GM06990 (cell line): ENCODE measurements at regions not wholly inside any gene's neighbourhood (a gene's known extent, or its start where the extent isn't known, plus 50 kb on each side); places are given as distances from the start of the nearest gene placed in this dataset.

ENCODE experiments used
- DNase-seq: peaks from one replicate; pipeline ENCODE4 v3.0.0-alpha.2; 2011; ENCODE audit not compliant: insufficient read length; ENCODE audit errors: extremely low read depth
- H3K27me3 ChIP-seq: replicated peaks from 2 replicates; pipeline ENCODE4 v1.6.0; 2011; ENCODE audit warnings: low read length; ENCODE audit not compliant: control insufficient read depth, insufficient read depth
- H3K36me3 ChIP-seq: 2 replicates; pipeline ENCODE4 v1.5.1; 2011; ENCODE audit warnings: low read length; ENCODE audit not compliant: control insufficient read depth, insufficient read depth
- H3K4me3 ChIP-seq: replicated peaks from 2 replicates; pipeline ENCODE4 v1.5.1; 2011; ENCODE audit warnings: low read depth, mild to moderate bottlenecking, control low read depth, low read length
- TF ChIP-seq, protein P1 (sequence below): IDR thresholded peaks from 2 replicates; pipeline ENCODE4 v1.5.1; 2011; ENCODE audit warnings: low read length, control low read depth, mild to moderate bottlenecking, inconsistent platforms; ENCODE audit not compliant: insufficient read depth, poor library complexity, severe bottlenecking

DNA sequence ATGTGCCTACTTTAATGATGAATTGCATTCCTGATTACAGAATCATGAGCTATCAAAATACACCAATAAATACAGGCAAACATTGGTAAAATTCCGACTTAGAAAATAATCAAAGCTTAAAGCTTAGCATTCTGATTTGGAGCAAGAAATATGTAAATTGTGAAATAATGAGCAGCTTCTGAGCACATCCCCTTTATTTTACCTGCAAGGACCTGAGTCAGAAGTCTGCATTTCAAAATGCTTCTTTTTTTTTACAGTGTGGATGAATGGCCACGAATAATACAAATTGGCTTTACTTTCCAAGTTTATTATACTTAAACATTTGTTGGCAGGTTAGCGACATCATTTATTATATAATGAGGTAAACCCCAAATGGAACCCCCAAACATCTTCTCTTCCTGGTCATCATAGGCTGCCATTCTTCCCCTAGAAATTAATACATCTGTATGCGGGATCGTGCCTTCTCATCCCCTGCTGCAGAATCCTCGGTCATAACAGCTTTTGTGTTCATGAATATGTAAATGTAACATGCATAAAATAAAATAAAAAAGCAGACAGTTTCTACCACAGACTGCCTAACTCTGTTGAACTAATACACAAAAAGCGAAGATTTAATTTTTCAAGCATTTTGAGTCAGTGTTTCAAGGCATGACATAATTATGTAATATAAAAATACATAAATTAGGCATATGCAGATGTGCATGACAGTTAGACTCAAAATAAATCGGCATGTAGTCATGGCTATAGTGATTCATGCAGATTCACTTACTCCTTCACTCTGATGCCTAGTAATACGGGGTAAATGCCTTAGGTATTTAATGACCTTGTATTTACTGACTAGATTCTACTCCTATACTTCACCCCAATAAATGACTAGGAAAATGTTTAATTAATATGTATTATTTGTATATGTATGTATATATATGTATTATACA, 339.7 kb downstream of the USP25 start:
- no peak for DNase-seq
- Histone ChIP-seq H3K27me3 (no peaks in the 10 kb centered on the region), H3K4me3 (no peak overlapping the region), H3K36me3 (no peaks in the 10 kb centered on the region)
- TF ChIP-seq, protein P1, sequence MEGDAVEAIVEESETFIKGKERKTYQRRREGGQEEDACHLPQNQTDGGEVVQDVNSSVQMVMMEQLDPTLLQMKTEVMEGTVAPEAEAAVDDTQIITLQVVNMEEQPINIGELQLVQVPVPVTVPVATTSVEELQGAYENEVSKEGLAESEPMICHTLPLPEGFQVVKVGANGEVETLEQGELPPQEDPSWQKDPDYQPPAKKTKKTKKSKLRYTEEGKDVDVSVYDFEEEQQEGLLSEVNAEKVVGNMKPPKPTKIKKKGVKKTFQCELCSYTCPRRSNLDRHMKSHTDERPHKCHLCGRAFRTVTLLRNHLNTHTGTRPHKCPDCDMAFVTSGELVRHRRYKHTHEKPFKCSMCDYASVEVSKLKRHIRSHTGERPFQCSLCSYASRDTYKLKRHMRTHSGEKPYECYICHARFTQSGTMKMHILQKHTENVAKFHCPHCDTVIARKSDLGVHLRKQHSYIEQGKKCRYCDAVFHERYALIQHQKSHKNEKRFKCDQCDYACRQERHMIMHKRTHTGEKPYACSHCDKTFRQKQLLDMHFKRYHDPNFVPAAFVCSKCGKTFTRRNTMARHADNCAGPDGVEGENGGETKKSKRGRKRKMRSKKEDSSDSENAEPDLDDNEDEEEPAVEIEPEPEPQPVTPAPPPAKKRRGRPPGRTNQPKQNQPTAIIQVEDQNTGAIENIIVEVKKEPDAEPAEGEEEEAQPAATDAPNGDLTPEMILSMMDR: no peak

DNA sequence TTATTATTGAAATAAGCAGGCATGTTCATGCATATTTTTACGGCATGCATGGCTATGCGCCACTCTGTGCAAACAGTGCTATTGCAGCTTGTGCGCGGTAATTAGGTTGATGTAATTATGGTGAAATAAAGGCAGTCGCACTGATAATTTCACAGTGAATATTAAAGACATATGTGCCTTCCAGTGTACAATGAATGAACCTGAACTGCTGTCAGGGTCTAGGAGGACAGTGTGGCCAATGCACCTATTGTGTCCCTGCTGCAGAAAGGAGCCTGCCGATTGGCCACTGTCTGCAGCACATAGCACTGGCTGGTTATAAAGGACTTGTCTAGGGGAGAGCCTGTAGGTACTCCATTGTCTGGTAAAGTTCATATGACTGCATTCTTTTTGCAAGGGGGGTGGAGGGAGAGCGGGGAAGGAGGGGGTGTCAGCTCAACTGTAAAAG, 340.4 kb downstream of the USP25 start:
- Histone ChIP-seq H3K36me3 (no peaks in the 10 kb centered on the region), H3K27me3 (no peaks in the 10 kb centered on the region), H3K4me3 (no peak overlapping the region)
- TF ChIP-seq, protein P1: no peak
- DNase-seq: no peak

DNA sequence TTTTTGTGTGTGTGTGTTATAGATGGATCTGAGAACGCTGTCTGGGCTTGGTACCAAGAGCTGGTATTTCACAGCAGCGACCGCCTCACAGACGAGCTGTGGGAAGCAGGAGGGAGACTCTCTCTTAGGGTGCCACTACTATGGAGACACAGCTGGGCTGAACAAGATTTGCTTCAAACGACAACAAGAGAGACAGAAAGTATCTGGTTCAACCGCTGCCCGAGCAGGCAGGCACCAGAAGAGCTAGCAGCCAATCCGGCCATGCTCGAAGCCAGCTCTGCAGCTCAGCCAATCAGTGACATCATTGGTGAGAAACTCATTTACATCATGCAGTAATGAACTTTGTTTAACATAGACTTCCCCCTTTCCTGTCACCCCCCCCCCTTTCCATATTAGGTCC, 341.3 kb downstream of the USP25 start:
- H3K27me3 ChIP-seq: no peaks in the 10 kb centered on the region
- no peak for DNase-seq
- H3K36me3 ChIP-seq: no peaks in the 10 kb centered on the region
- TF ChIP-seq, protein P1: no peak
- no peak overlapping the region for H3K4me3 ChIP-seq

DNA sequence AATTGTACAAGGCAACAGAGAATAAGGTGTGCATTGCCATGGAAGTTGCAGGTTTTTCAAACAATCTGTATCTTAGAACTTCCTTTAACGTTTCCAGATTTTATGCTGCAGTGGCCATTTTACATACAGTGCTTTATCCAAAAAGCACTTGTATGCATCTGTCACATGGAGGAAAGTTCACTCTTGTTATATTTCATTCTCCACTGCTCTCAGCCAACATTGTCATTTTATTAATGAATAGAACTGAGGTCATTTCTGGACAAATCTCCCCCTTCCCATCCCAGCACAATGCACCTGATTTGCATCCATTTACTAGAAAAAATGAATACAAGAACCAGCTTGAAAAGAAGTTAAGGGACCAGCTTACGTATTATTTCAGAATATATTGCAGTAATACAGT, 342.0 kb downstream of the USP25 start:
- no peak for DNase-seq
- H3K36me3 ChIP-seq: no peaks in the 10 kb centered on the region
- H3K4me3 ChIP-seq: no peak overlapping the region
- TF ChIP-seq, protein P1: no peak
- no peaks in the 10 kb centered on the region for H3K27me3 ChIP-seq

DNA sequence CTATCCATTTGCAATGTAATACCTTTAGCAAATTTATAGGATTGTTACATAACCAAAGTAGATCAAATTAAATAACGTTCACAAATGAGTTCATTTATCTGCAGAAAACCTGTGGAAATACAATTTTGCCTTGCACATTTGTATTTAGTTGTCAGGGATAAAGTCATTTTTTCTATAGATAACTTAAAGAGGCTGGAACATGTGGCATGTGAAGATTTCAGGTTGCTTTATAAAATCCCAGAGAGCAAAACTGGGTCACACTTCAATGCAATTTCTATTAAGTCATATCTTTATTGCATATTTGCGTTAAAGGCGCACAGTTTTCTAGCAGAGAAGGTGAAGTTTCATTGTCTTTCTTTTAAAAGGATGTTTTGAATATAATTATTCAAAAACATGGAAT, 342.4 kb downstream of the USP25 start:
- Histone ChIP-seq H3K27me3 (no peaks in the 10 kb centered on the region), H3K36me3 (no peaks in the 10 kb centered on the region), H3K4me3 (no peak overlapping the region)
- TF ChIP-seq, protein P1: no peak
- DNase-seq: no peak

DNA sequence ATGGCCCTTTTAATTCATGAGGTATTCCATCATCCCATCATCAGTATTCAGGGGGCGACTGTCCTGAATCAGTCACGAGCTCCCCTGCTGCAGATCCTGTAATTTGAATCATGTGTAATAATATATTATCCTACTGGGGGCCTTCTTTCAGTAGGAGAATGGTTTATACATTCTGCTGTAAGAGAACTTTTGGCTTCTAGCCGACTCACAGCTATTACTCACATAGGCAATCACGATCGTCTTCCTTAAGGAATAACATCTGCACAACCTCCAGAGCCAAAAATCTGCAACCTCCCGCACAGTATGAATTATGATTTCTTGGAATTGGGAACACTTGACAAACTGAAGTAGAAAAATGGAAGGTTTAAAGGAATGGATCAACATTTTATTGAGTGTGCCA, 343.0 kb downstream of the USP25 start:
- H3K27me3 ChIP-seq: no peaks in the 10 kb centered on the region
- H3K4me3 ChIP-seq: no peak overlapping the region
- H3K36me3 ChIP-seq: no peaks in the 10 kb centered on the region
- TF ChIP-seq, protein P1: no peak
- no peak for DNase-seq
